Chondrocyte (in vitro differentiated cells): ENCODE measurements at regions not wholly inside any gene's neighbourhood (a gene's known extent, or its start where the extent isn't known, plus 50 kb on each side); places are given as distances from the start of the nearest gene placed in this dataset.

Experiments
- DNase-seq: peaks from one replicate; pipeline ENCODE4 v3.0.0; 2021; ENCODE audit warnings: mixed read lengths, low spot score
- H3K27ac Mint-ChIP-seq: one replicate; pipeline ENCODE4 v1.8.0; 2021; ENCODE audit warnings: mild to moderate bottlenecking, moderate library complexity, mixed read lengths; ENCODE audit not compliant: unreplicated experiment
- H3K27me3 Mint-ChIP-seq: 2 replicates; pipeline ENCODE4 v1.8.0; 2021; ENCODE audit warnings: low read depth, mixed read lengths
- H3K36me3 Mint-ChIP-seq: 2 replicates; pipeline ENCODE4 v1.8.0; 2021; ENCODE audit warnings: low read depth, mixed read lengths
- H3K4me1 Mint-ChIP-seq: 2 replicates; pipeline ENCODE4 v1.8.0; 2021; ENCODE audit warnings: low read depth, mild to moderate bottlenecking, mixed read lengths
- H3K4me3 Mint-ChIP-seq: one replicate; pipeline ENCODE4 v1.8.0; 2021; ENCODE audit warnings: mild to moderate bottlenecking, moderate library complexity, mixed read lengths; ENCODE audit not compliant: unreplicated experiment
- H3K9me3 Mint-ChIP-seq: 2 replicates; pipeline ENCODE4 v1.8.0; 2021; ENCODE audit warnings: low read depth, mixed read lengths
- CTCF ChIP-seq: fragments of 200-600 bp; sonication (generic); IDR thresholded peaks from 2 replicates; pipeline ENCODE4 v1.5.0; 2021; ENCODE audit warnings: antibody characterized with exemption, mild to moderate bottlenecking, moderate library complexity

GRCh38 chr2:226561962-226562361, 237.7 kb downstream of the IRS1 start:
- no peaks in the 10 kb centered on the region for H3K27me3 Mint-ChIP-seq

GRCh38 chr2:226560325-226560724, 239.3 kb downstream of the IRS1 start:
- no peak overlapping the region for H3K4me3 Mint-ChIP-seq
- H3K4me1 Mint-ChIP-seq, result peaks cover 13% of the 10 kb centered on the region
- no peak overlapping the region for H3K27ac Mint-ChIP-seq
- no peaks in the 10 kb centered on the region for H3K9me3 Mint-ChIP-seq
- H3K27me3 Mint-ChIP-seq, result no peaks in the 10 kb centered on the region
- DNase-seq, result no peak
- no peaks in the 10 kb centered on the region for H3K36me3 Mint-ChIP-seq
- no peak for TF ChIP-seq CTCF

More at GRCh38 chr2:226561962-226562361, 237.7 kb downstream of the IRS1 start:
- H3K4me1 Mint-ChIP-seq, result peaks cover 4% of the 10 kb centered on the region
- no peak for DNase-seq
- H3K27ac Mint-ChIP-seq, result no peak overlapping the region
- no peak overlapping the region for H3K4me3 Mint-ChIP-seq
- H3K9me3 Mint-ChIP-seq, result no peaks in the 10 kb centered on the region
- no peak for TF ChIP-seq CTCF
- H3K36me3 Mint-ChIP-seq, result no peaks in the 10 kb centered on the region

- H3K36me3 Mint-ChIP-seq, result no peaks in the 10 kb centered on the region
- no peaks in the 10 kb centered on the region for H3K27me3 Mint-ChIP-seq
- no peak overlapping the region for H3K4me3 Mint-ChIP-seq
- H3K4me1 Mint-ChIP-seq, result peaks cover 20% of the 10 kb centered on the region
- no peak overlapping the region for H3K27ac Mint-ChIP-seq
- no peaks in the 10 kb centered on the region for H3K9me3 Mint-ChIP-seq
- no peak for DNase-seq
- no peak for TF ChIP-seq CTCF
Observed at GRCh38 chr2:226559536-226559935, 240.1 kb downstream of the IRS1 start.

- H3K27ac Mint-ChIP-seq, result no peak overlapping the region
- no peak for DNase-seq
- H3K9me3 Mint-ChIP-seq, result no peaks in the 10 kb centered on the region
- TF ChIP-seq CTCF, result no peak
- peaks cover 25% of the 10 kb centered on the region for H3K4me1 Mint-ChIP-seq
- H3K4me3 Mint-ChIP-seq, result no peak overlapping the region
- H3K27me3 Mint-ChIP-seq, result no peaks in the 10 kb centered on the region
- no peaks in the 10 kb centered on the region for H3K36me3 Mint-ChIP-seq
Observed at GRCh38 chr2:226558418-226558817, 241.2 kb downstream of the IRS1 start.

GRCh38 chr2:226556050-226556449, 243.6 kb downstream of the IRS1 start:
- H3K9me3 Mint-ChIP-seq, result no peaks in the 10 kb centered on the region
- H3K36me3 Mint-ChIP-seq, result no peaks in the 10 kb centered on the region
- no peak overlapping the region for H3K4me3 Mint-ChIP-seq
- no peak overlapping the region for H3K27ac Mint-ChIP-seq
- DNase-seq, result no peak
- peaks cover 25% of the 10 kb centered on the region for H3K4me1 Mint-ChIP-seq
- H3K27me3 Mint-ChIP-seq, result no peaks in the 10 kb centered on the region
- no peak for TF ChIP-seq CTCF
